A673 (cell line): ENCODE measurements at regions not wholly inside any gene's neighbourhood (a gene's known extent, or its start where the extent isn't known, plus 50 kb on each side); places are given as distances from the start of the nearest gene placed in this dataset.

Experiments used
- EZH2 ChIP-seq: fragments of 200-600 bp; sonication (generic); IDR thresholded peaks from 2 replicates; pipeline ENCODE4 v1.6.1; 2017; ENCODE audit warnings: borderline replicate concordance, low read depth, mild to moderate bottlenecking, mixed read lengths, antibody characterized with exemption, low read length; ENCODE audit not compliant: poor library complexity, severe bottlenecking
- TF ChIP-seq, protein P1 (sequence below): fragments of 300-800, 200-600 bp; sonication (generic); conservative IDR thresholded peaks from 2 replicates; pipeline ENCODE4 v1.5.1; 2017; ENCODE audit warnings: low read depth, mild to moderate bottlenecking, antibody characterized with exemption, low read length, moderate library complexity, mixed read lengths

DNA sequence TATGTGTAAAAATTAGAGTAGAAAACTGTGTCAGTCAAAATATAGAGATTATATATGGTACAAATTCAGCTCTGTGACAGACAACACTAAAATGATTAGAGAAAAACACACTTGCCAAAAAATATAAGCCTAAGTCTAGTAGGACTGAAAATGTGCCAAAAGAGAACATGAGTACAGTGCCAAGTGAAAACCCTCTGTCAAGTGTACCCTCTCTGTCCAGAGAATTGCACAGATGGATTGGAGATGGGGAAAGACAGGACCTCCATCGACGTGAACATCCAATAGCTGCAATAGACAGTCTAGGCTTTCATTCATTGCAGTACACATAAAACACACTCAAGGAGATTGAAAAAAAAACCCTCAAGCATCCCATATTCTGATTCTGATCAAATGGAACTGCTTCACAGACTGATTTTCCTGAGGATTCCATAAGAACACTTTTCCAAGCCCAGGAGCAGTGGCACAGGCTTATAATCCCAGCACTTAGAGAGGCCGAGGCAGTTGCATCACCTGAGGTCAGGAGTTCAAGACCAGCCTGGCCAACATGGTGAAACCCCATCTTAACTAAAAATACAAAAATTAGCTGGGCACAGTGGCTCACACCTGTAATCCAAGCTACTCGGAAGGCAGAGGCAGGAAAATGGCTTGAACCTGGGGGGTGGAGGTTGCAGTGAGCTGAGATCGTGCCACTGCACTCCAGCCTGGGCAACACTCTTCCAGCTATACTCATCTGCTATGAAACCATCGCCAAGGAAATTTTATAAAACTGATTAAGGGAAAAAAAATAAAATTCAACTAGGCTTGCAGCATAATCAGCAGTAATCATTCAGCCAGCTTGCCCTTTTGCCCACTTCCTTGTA is 110.0 kb upstream of the TRIM24 start:
- TF ChIP-seq, protein P1, sequence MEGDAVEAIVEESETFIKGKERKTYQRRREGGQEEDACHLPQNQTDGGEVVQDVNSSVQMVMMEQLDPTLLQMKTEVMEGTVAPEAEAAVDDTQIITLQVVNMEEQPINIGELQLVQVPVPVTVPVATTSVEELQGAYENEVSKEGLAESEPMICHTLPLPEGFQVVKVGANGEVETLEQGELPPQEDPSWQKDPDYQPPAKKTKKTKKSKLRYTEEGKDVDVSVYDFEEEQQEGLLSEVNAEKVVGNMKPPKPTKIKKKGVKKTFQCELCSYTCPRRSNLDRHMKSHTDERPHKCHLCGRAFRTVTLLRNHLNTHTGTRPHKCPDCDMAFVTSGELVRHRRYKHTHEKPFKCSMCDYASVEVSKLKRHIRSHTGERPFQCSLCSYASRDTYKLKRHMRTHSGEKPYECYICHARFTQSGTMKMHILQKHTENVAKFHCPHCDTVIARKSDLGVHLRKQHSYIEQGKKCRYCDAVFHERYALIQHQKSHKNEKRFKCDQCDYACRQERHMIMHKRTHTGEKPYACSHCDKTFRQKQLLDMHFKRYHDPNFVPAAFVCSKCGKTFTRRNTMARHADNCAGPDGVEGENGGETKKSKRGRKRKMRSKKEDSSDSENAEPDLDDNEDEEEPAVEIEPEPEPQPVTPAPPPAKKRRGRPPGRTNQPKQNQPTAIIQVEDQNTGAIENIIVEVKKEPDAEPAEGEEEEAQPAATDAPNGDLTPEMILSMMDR, result no peak
- TF ChIP-seq EZH2, result no peak
